Activated CD8-positive, alpha-beta memory T cell treated with anti-CD3 and anti-CD28 coated beads, Interleukin-2, amount 10 ng/mL, durations not matched to agents 7 days and 5 days (primary cell): ENCODE measurements at regions not wholly inside any gene's neighbourhood (a gene's known extent, or its start where the extent isn't known, plus 50 kb on each side); places are given as distances from the start of the nearest gene placed in this dataset.
"Not testable (repeated sequence)": the region's sequence is repeated elsewhere in the genome, so short reads cannot be mapped to it uniquely, and the experiment has no call there.

ENCODE experiments used
- ATAC-seq: fragments of 150-1000 bp; cut with Tn5 transposase; one replicate; pipeline ENCODE4 v1.10.0; 2021; ENCODE audit warnings: moderate library complexity
- CTCF ChIA-PET: fragments of 350-600 bp; sonication (Branson Sonifier 250); formaldehyde crosslinking; loops from one replicate; lab custom pipeline; 2021; ENCODE audit warnings: antibody characterized with exemption; lab: Charles Lee
- DNase-seq: peaks from one replicate; pipeline ENCODE4 v3.0.0-alpha.2; 2020
- H3K27ac Mint-ChIP-seq: one replicate; pipeline ENCODE4 v1.8.0; 2021; ENCODE audit warnings: mild to moderate bottlenecking, mixed read lengths
- H3K27me3 Mint-ChIP-seq: one replicate; pipeline ENCODE4 v1.8.0; 2021; ENCODE audit warnings: mixed read lengths
- H3K36me3 Mint-ChIP-seq: one replicate; pipeline ENCODE4 v1.8.0; 2021; ENCODE audit warnings: mild to moderate bottlenecking, mixed read lengths
- H3K4me1 Mint-ChIP-seq: one replicate; pipeline ENCODE4 v1.8.0; 2021; ENCODE audit warnings: mixed read lengths
- H3K4me3 Mint-ChIP-seq: one replicate; pipeline ENCODE4 v1.8.0; 2021; ENCODE audit warnings: mild to moderate bottlenecking, moderate library complexity, mixed read lengths
- H3K9me3 Mint-ChIP-seq: one replicate; pipeline ENCODE4 v1.8.0; 2022; ENCODE audit warnings: low read depth, mixed read lengths

- Mint-ChIP-seq H3K36me3 (no peaks in the 10 kb centered on the region), H3K4me1 (no peaks in the 10 kb centered on the region), H3K4me3 (no peak overlapping the region), H3K27ac (no peak overlapping the region), H3K27me3 (no peaks in the 10 kb centered on the region), H3K9me3 (peaks cover 4% of the 10 kb centered on the region)
- DNase-seq (no peak), ATAC-seq (no peak)
- CTCF ChIA-PET = no interaction called here
Observed at GRCh38 chr11:37182031-37182430, 584.0 kb upstream of the RAG2 start.

- Mint-ChIP-seq H3K4me3 (no peak overlapping the region), H3K27me3 (no peaks in the 10 kb centered on the region), H3K27ac (no peak overlapping the region), H3K36me3 (no peaks in the 10 kb centered on the region), H3K9me3 (peaks cover 2% of the 10 kb centered on the region), H3K4me1 (no peaks in the 10 kb centered on the region)
- CTCF ChIA-PET = no interaction called here
- ATAC-seq = no peak
- DNase-seq = no peak
Observed at GRCh38 chr11:37177721-37178120, 579.7 kb upstream of the RAG2 start.

- Mint-ChIP-seq H3K4me1 (no peaks in the 10 kb centered on the region), H3K27me3 (no peaks in the 10 kb centered on the region), H3K4me3 (no peak overlapping the region), H3K36me3 (no peaks in the 10 kb centered on the region), H3K9me3 (no peaks in the 10 kb centered on the region), H3K27ac (no peak overlapping the region)
- CTCF ChIA-PET = no interaction called here
- DNase-seq (no peak), ATAC-seq (no peak)
Observed at GRCh38 chr11:37171451-37171850, 573.4 kb upstream of the RAG2 start.

- Mint-ChIP-seq H3K27me3 (no peaks in the 10 kb centered on the region), H3K4me3 (no peak overlapping the region), H3K27ac (no peak overlapping the region), H3K4me1 (no peaks in the 10 kb centered on the region), H3K36me3 (no peaks in the 10 kb centered on the region), H3K9me3 (no peaks in the 10 kb centered on the region)
- CTCF ChIA-PET = no interaction called here
- DNase-seq (no peak), ATAC-seq (no peak)
Observed at GRCh38 chr11:37170311-37170710, 572.3 kb upstream of the RAG2 start.

- DNase-seq, H3K36me3 Mint-ChIP-seq, ATAC-seq, H3K4me3 Mint-ChIP-seq, CTCF ChIA-PET, H3K9me3 Mint-ChIP-seq, H3K4me1 Mint-ChIP-seq, H3K27me3 Mint-ChIP-seq, H3K27ac Mint-ChIP-seq: not testable (repeated sequence)
Observed at GRCh38 chr11:37145434-37145833, 547.4 kb upstream of the RAG2 start.

GRCh38 chr11:37142591-37142990 lies 544.6 kb upstream of the RAG2 start:
- Mint-ChIP-seq H3K4me3 (no peak overlapping the region), H3K27me3 (no peaks in the 10 kb centered on the region), H3K36me3 (no peaks in the 10 kb centered on the region), H3K9me3 (peaks cover 5% of the 10 kb centered on the region), H3K27ac (no peak overlapping the region), H3K4me1 (no peaks in the 10 kb centered on the region)
- CTCF ChIA-PET = no interaction called here
- no peak for ATAC-seq
- DNase-seq = no peak

GRCh38 chr11:37141707-37142106 lies 543.7 kb upstream of the RAG2 start:
- no peak for DNase-seq
- CTCF ChIA-PET = no interaction called here
- Mint-ChIP-seq H3K4me3 (no peak overlapping the region), H3K9me3 (peaks cover 5% of the 10 kb centered on the region), H3K27me3 (no peaks in the 10 kb centered on the region), H3K27ac (no peak overlapping the region), H3K4me1 (no peaks in the 10 kb centered on the region), H3K36me3 (no peaks in the 10 kb centered on the region)
- ATAC-seq = no peak

GRCh38 chr11:37135606-37136005 lies 537.6 kb upstream of the RAG2 start:
- CTCF ChIA-PET, H3K4me3 Mint-ChIP-seq, H3K36me3 Mint-ChIP-seq, H3K4me1 Mint-ChIP-seq, H3K27ac Mint-ChIP-seq, ATAC-seq, H3K27me3 Mint-ChIP-seq, DNase-seq: not testable (repeated sequence)
- peaks cover 12% of the 10 kb centered on the region for H3K9me3 Mint-ChIP-seq

- ATAC-seq (no peak), DNase-seq (no peak)
- Mint-ChIP-seq H3K9me3 (peaks cover 12% of the 10 kb centered on the region), H3K4me1 (no peaks in the 10 kb centered on the region), H3K36me3 (no peaks in the 10 kb centered on the region), H3K27ac (no peak overlapping the region), H3K27me3 (no peaks in the 10 kb centered on the region), H3K4me3 (no peak overlapping the region)
- CTCF ChIA-PET = no interaction called here
Observed at GRCh38 chr11:37134637-37135036, 536.6 kb upstream of the RAG2 start.

GRCh38 chr11:37124384-37124783 lies 526.3 kb upstream of the RAG2 start:
- CTCF ChIA-PET = no interaction called here
- H3K4me1 Mint-ChIP-seq = no peaks in the 10 kb centered on the region

GRCh38 chr11:37115963-37116362 lies 517.9 kb upstream of the RAG2 start:
- no peak overlapping the region for H3K27ac Mint-ChIP-seq
- no peak overlapping the region for H3K4me3 Mint-ChIP-seq
- H3K4me1 Mint-ChIP-seq = no peaks in the 10 kb centered on the region
- H3K27me3 Mint-ChIP-seq = no peaks in the 10 kb centered on the region
- DNase-seq (no peak), ATAC-seq (no peak)
- no peaks in the 10 kb centered on the region for H3K36me3 Mint-ChIP-seq
- CTCF ChIA-PET = no interaction called here
- H3K9me3 Mint-ChIP-seq = peaks cover 3% of the 10 kb centered on the region

More at GRCh38 chr11:37124384-37124783, 526.3 kb upstream of the RAG2 start:
- Mint-ChIP-seq H3K4me3 (no peak overlapping the region), H3K36me3 (no peaks in the 10 kb centered on the region), H3K27ac (no peak overlapping the region), H3K9me3 (peaks cover 5% of the 10 kb centered on the region), H3K27me3 (no peaks in the 10 kb centered on the region)
- DNase-seq (no peak), ATAC-seq (no peak)

- DNase-seq (no peak), ATAC-seq (no peak)
- Mint-ChIP-seq H3K27ac (no peak overlapping the region), H3K27me3 (no peaks in the 10 kb centered on the region), H3K36me3 (no peaks in the 10 kb centered on the region), H3K4me1 (no peaks in the 10 kb centered on the region), H3K4me3 (no peak overlapping the region), H3K9me3 (no peaks in the 10 kb centered on the region)
- CTCF ChIA-PET = no interaction called here
Observed at GRCh38 chr11:37110385-37110784, 512.3 kb upstream of the RAG2 start.

GRCh38 chr11:37109286-37109585 lies 511.2 kb upstream of the RAG2 start:
- H3K27me3 Mint-ChIP-seq = no peaks in the 10 kb centered on the region

GRCh38 chr11:37108436-37109285 lies 510.6 kb upstream of the RAG2 start:
- peaks cover 2% of the 10 kb centered on the region for H3K9me3 Mint-ChIP-seq
- no peaks in the 10 kb centered on the region for H3K4me1 Mint-ChIP-seq
- no peak overlapping the region for H3K27ac Mint-ChIP-seq
- no peak for ATAC-seq
- CTCF ChIA-PET = no interaction called here
- no peak for DNase-seq
- no peaks in the 10 kb centered on the region for H3K36me3 Mint-ChIP-seq
- no peaks in the 10 kb centered on the region for H3K27me3 Mint-ChIP-seq
- H3K4me3 Mint-ChIP-seq = no peak overlapping the region

More at GRCh38 chr11:37109286-37109585, 511.2 kb upstream of the RAG2 start:
- no peak for ATAC-seq
- Mint-ChIP-seq H3K9me3 (no peaks in the 10 kb centered on the region), H3K4me1 (no peaks in the 10 kb centered on the region), H3K27ac (no peak overlapping the region), H3K4me3 (no peak overlapping the region), H3K36me3 (no peaks in the 10 kb centered on the region)
- DNase-seq = no peak
- CTCF ChIA-PET = no interaction called here
